ENCODE measurements at regions not wholly inside any gene's neighbourhood (a gene's known extent, or its start where the extent isn't known, plus 50 kb on each side); places are given as distances from the start of the nearest gene placed in this dataset.

DNA sequence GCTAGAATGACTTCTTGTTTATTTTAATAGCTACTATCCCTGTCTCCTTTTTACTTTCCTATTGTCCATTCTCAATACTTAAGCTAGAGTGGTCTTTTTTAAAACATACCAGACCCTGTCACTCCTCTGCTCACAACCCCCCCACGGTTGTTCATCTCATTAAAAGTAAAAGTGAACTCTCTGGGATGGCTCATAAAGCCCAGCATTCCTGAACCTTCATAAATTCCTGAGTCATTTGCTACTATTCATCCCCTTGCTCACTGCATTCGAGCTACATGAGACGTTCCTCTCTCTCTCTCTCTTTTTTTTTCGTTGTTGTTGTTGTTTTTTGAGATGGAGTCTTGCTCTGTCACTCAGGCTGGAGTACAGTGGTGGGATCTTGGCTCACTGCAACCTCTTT, 148.7 kb upstream of the DSEL start:
- TF ChIP-seq, protein P1, sequence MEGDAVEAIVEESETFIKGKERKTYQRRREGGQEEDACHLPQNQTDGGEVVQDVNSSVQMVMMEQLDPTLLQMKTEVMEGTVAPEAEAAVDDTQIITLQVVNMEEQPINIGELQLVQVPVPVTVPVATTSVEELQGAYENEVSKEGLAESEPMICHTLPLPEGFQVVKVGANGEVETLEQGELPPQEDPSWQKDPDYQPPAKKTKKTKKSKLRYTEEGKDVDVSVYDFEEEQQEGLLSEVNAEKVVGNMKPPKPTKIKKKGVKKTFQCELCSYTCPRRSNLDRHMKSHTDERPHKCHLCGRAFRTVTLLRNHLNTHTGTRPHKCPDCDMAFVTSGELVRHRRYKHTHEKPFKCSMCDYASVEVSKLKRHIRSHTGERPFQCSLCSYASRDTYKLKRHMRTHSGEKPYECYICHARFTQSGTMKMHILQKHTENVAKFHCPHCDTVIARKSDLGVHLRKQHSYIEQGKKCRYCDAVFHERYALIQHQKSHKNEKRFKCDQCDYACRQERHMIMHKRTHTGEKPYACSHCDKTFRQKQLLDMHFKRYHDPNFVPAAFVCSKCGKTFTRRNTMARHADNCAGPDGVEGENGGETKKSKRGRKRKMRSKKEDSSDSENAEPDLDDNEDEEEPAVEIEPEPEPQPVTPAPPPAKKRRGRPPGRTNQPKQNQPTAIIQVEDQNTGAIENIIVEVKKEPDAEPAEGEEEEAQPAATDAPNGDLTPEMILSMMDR (conservative IDR thresholded peaks at IDR 0.05; ENCODE audit: low read length) = no peak
- no peak for TF ChIP-seq EZH2phosphoT487 (IDR thresholded peaks at IDR 0.05; ENCODE audit: borderline replicate concordance)
